ENCODE measurements at regions not wholly inside any gene's neighbourhood (a gene's known extent, or its start where the extent isn't known, plus 50 kb on each side); places are given as distances from the start of the nearest gene placed in this dataset.

GRCh38 chr3:156770699-156771414, 55.3 kb upstream of the LEKR1 start:
- WGBS, 2 donors: 48 to 63% methylated on average over 6 of the region's 6 CpGs
- H3K27ac ChIP-seq (ENCODE audit: low read depth in 2 of 2, low read length in 1 of 2): peak overlapping the region; percentile 56 to 68
- no peaks in the 10 kb centered on the region for H3K4me1 ChIP-seq (ENCODE audit: control insufficient read depth in 2 of 2, insufficient read depth in 2 of 2, low read length in 1 of 2)
- no peak overlapping the region for H3K4me3 ChIP-seq (ENCODE audit: low read depth in 1 of 2, low read length in 2 of 2)
- H3K36me3 ChIP-seq (ENCODE audit: control insufficient read depth in 2 of 2, insufficient read depth in 2 of 2, low read length in 1 of 2): no peaks in the 10 kb centered on the region
- H3K27me3 ChIP-seq (ENCODE audit: control insufficient read depth in 1 of 2, insufficient read depth in 2 of 2, low read length in 2 of 2): no peaks in the 10 kb centered on the region
- H3K9me3 ChIP-seq (ENCODE audit: control insufficient read depth in 2 of 2, insufficient read depth in 1 of 2, low read depth in 1 of 2, low read length in 1 of 2): no peaks in the 10 kb centered on the region

GRCh38 chr3:156772588-156773206, 53.5 kb upstream of the LEKR1 start:
- 21 to 22% methylated on average over 2 of the region's 2 CpGs for WGBS, 2 donors

DNA sequence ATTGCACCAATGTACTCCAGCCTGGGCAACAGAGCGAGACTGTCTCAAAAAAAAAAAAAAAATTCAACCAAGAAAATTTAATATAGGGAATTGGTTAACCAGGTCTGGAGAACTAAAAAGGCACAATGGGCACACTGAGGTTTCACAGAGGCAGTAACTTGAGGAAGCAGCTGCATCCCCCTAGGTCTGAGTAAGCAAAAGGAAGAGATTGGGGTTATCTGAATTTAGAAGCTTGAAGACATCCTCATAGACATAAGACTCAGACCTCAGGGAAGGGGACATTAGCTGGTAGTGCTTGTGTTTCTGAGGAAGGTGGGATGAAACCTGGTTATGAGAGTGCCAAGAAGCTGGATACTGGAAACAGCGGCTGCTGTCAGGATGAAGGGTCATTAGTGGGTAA, 50.1 kb upstream of the LEKR1 start:
- H3K4me3 ChIP-seq (ENCODE audit: low read depth in 1 of 2, low read length in 2 of 2): no peak overlapping the region
- WGBS, 2 donors: 86 to 90% methylated on average over 2 of the region's 2 CpGs
- no peaks in the 10 kb centered on the region for H3K36me3 ChIP-seq (ENCODE audit: control insufficient read depth in 2 of 2, insufficient read depth in 2 of 2, low read length in 1 of 2)
- H3K27me3 ChIP-seq (ENCODE audit: control insufficient read depth in 1 of 2, insufficient read depth in 2 of 2, low read length in 2 of 2): no peaks in the 10 kb centered on the region
- H3K9me3 ChIP-seq (ENCODE audit: control insufficient read depth in 2 of 2, insufficient read depth in 1 of 2, low read depth in 1 of 2, low read length in 1 of 2): no peaks in the 10 kb centered on the region
- H3K4me1 ChIP-seq (ENCODE audit: control insufficient read depth in 2 of 2, insufficient read depth in 2 of 2, low read length in 1 of 2): no peaks in the 10 kb centered on the region
- no peak overlapping the region for H3K27ac ChIP-seq (ENCODE audit: low read depth in 2 of 2, low read length in 1 of 2)

More at GRCh38 chr3:156772588-156773206, 53.5 kb upstream of the LEKR1 start:
- Histone ChIP-seq H3K4me3 (ENCODE audit: low read depth in 1 of 2, low read length in 2 of 2) (no peak overlapping the region), H3K4me1 (ENCODE audit: control insufficient read depth in 2 of 2, insufficient read depth in 2 of 2, low read length in 1 of 2) (no peaks in the 10 kb centered on the region), H3K9me3 (ENCODE audit: control insufficient read depth in 2 of 2, insufficient read depth in 1 of 2, low read depth in 1 of 2, low read length in 1 of 2) (no peaks in the 10 kb centered on the region), H3K36me3 (ENCODE audit: control insufficient read depth in 2 of 2, insufficient read depth in 2 of 2, low read length in 1 of 2) (no peaks in the 10 kb centered on the region), H3K27ac (ENCODE audit: low read depth in 2 of 2, low read length in 1 of 2) (no peak overlapping the region), H3K27me3 (ENCODE audit: control insufficient read depth in 1 of 2, insufficient read depth in 2 of 2, low read length in 2 of 2) (no peaks in the 10 kb centered on the region)

Measured in esophagus (tissue), 2 donors.